K562 (cell line): ENCODE measurements at regions not wholly inside any gene's neighbourhood (a gene's known extent, or its start where the extent isn't known, plus 50 kb on each side); places are given as distances from the start of the nearest gene placed in this dataset.

Experiments used
- ATAC-seq: fragments of 200-7000 bp; cut with Tn5 transposase; 3 replicates; pipeline ENCODE4 v1.9.1; 2020; ENCODE audit warnings: moderate library complexity
- BruUV-seq: library from RNA; stranded (reverse); fragments of 400-500 nt; replicated peaks from 2 replicates; lab custom pipeline; 2021; lab: Mats Ljungman, UMichigan
- CTCF ChIA-PET: fragments of 300-600 bp; formaldehyde crosslinking; extraction: SDS; loops from one replicate; lab custom pipeline; 2021; ENCODE audit warnings: low intra/inter-chr PET ratio; lab: Yijun Ruan, JAX
- POLR2A ChIA-PET: fragments of 300-600, 350-650 bp; sonication (Branson Sonifier 250); formaldehyde crosslinking; extraction: SDS; loops from one replicate; lab custom pipeline; 2021; ENCODE audit warnings: antibody characterized with exemption, inconsistent platforms; lab: Yijun Ruan, JAX
- DNase-seq, 4 experiments: peaks; one replicate each; pipeline versions ENCODE4 v3.0.0 to v3.0.0-alpha.2; 2011 to 2018; ENCODE audit warnings: low spot score in 3 of 4, mixed read lengths in 3 of 4; ENCODE audit errors: extremely low read depth in 1 of 4
- FAIRE-seq: peaks from 2 replicates; lab custom pipeline; 2011; peaks lifted over from hg19 to GRCh38; lab: Jason Lieb, UNC
- H2AFZ ChIP-seq: 2 replicates; pipeline ENCODE4 v1.6.0; 2011; ENCODE audit warnings: low read depth, low read length, control low read depth, inconsistent platforms
- H3K27ac ChIP-seq: fragments of 200-600 bp; 3 replicates; pipeline ENCODE4 v1.8.0; 2011; ENCODE audit warnings: low read depth, mild to moderate bottlenecking, control low read depth, inconsistent platforms, low read length, moderate library complexity, mixed read lengths; ENCODE audit errors: extremely low read depth
- H3K27me3 ChIP-seq, 2 experiments: fragments of 300-600 bp in 1 of 2; 2 replicates in 1 of 2; 3 replicates in 1 of 2; pipeline versions ENCODE4 v1.6.0 to v1.8.0; 2011; ENCODE audit warnings: inconsistent platforms in 2 of 2, low read length in 2 of 2, mild to moderate bottlenecking in 1 of 2, mixed read lengths in 1 of 2, moderate library complexity in 1 of 2; ENCODE audit not compliant: control insufficient read depth in 2 of 2, insufficient read depth in 2 of 2
- H3K36me3 ChIP-seq: fragments of 300-600 bp; 3 replicates; pipeline ENCODE4 v1.8.0; 2011; ENCODE audit warnings: mild to moderate bottlenecking, low read length, inconsistent platforms; ENCODE audit not compliant: control insufficient read depth, insufficient read depth
- H3K4me1 ChIP-seq, 2 experiments: fragments of 200-600 bp in 1 of 2; replicated peaks in 1 of 2; 2 replicates in 1 of 2; 3 replicates in 1 of 2; pipeline versions ENCODE4 v1.5.1 to v1.8.0; 2011; ENCODE audit warnings: inconsistent platforms in 2 of 2, low read length in 2 of 2, mild to moderate bottlenecking in 1 of 2, mixed read lengths in 1 of 2, moderate library complexity in 1 of 2; ENCODE audit not compliant: control insufficient read depth in 2 of 2, insufficient read depth in 2 of 2
- H3K4me2 ChIP-seq: 2 replicates; pipeline ENCODE4 v1.6.1; 2011; ENCODE audit warnings: low read length, control low read depth, inconsistent platforms, mixed read lengths; ENCODE audit not compliant: insufficient read depth
- H3K4me3 ChIP-seq: fragments of 200-600 bp; sonication (generic), shearing (Covaris generic); 2 replicates; pipeline ENCODE4 v1.5.1; 2016; ENCODE audit warnings: control low read depth, inconsistent platforms
- H3K79me2 ChIP-seq: fragments of 200-600 bp; 3 replicates; pipeline ENCODE4 v1.8.0; 2011; ENCODE audit warnings: low read length, inconsistent platforms; ENCODE audit not compliant: control insufficient read depth, insufficient read depth
- H3K9ac ChIP-seq, 2 experiments: 2 replicates each; pipeline versions ENCODE4 v1.6.0 to v1.6.1; 2011; ENCODE audit warnings: low read depth in 2 of 2, low read length in 2 of 2, control low read depth in 1 of 2, inconsistent platforms in 1 of 2, mild to moderate bottlenecking in 1 of 2, mixed read lengths in 1 of 2; ENCODE audit not compliant: insufficient read depth in 1 of 2
- H3K9me1 ChIP-seq: one replicate; pipeline ENCODE4 v1.6.0; 2011; ENCODE audit warnings: inconsistent platforms, mild to moderate bottlenecking, low read length, moderate library complexity; ENCODE audit not compliant: control insufficient read depth, insufficient read depth
- H3K9me3 ChIP-seq: replicated peaks from 2 replicates; pipeline ENCODE4 v1.5.1; 2011; ENCODE audit warnings: low read depth, low read length, inconsistent platforms; ENCODE audit not compliant: control insufficient read depth, insufficient read depth
- H4K20me1 ChIP-seq: replicated peaks from 2 replicates; pipeline ENCODE4 v1.6.1; 2011; ENCODE audit warnings: low read length, inconsistent platforms, mixed read lengths; ENCODE audit not compliant: control insufficient read depth, insufficient read depth
- OTX1 ChIP-seq: fragments of 450-650 bp; formaldehyde crosslinking; IDR thresholded peaks from 2 replicates; pipeline ENCODE4 v1.4.0; 2022; ENCODE audit warnings: mild to moderate bottlenecking
- in situ Hi-C: fragments of 300-500 bp; cut with MboI; formaldehyde crosslinking; loops from 4 replicates; pipeline ENCODE4 v1.15.0; 2018; ENCODE audit warnings: inconsistent platforms, mixed read lengths
- intact Hi-C: fragments of 100-400 bp; cut with micrococcal nuclease; formaldehyde crosslinking; loops from 2 replicates; pipeline ENCODE4 v1.14.2; 2022
- TF ChIP-seq, protein P1 (sequence below): fragments of 250-450 bp; sonication (Bioruptor Pico); IDR thresholded peaks from 2 replicates; pipeline ENCODE4 v1.8.0; 2022; ENCODE audit warnings: moderate library complexity, mild to moderate bottlenecking, inconsistent platforms
- TF ChIP-seq, protein P2 (sequence below): fragments of 450-650 bp; IDR thresholded peaks from 2 replicates; pipeline ENCODE4 v1.6.1; 2016
- TF ChIP-seq, protein P3 (sequence below): fragments of 450-650 bp; IDR thresholded peaks from 2 replicates; pipeline ENCODE4 v1.6.1; 2016; ENCODE audit warnings: low read depth, mild to moderate bottlenecking, moderate library complexity

DNA sequence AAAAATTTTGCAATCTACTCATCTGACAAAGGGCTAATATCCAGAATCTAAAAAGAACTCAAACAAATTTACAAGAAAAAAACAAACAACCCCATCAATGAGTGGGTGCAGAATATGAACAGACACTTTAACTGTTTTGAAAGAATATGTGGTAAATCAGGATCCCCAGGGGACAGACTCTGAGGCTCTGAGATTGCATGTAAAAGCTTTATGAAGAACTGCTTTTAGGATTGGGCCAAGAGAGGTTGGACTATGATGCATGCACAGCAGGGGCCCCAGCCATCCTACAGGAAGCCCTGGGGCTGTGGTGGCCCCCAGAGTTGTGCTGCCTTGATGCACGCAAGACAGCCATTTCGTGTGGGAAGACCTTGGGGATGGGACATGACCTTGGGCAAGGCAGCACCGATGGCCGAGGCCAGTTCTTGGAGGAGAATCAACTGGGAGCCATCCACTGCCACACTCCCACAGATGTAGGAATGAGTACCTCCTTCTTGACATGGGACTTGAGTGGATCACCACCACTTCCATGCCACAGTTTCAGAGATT is 298.1 kb upstream of the THBS1 start (continued):
- TF ChIP-seq, protein P1, sequence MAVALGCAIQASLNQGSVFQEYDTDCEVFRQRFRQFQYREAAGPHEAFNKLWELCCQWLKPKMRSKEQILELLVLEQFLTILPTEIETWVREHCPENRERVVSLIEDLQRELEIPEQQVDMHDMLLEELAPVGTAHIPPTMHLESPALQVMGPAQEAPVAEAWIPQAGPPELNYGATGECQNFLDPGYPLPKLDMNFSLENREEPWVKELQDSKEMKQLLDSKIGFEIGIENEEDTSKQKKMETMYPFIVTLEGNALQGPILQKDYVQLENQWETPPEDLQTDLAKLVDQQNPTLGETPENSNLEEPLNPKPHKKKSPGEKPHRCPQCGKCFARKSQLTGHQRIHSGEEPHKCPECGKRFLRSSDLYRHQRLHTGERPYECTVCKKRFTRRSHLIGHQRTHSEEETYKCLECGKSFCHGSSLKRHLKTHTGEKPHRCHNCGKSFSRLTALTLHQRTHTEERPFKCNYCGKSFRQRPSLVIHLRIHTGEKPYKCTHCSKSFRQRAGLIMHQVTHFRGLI (CRISPR knock-in tag) = no peak
- TF ChIP-seq, protein P2, sequence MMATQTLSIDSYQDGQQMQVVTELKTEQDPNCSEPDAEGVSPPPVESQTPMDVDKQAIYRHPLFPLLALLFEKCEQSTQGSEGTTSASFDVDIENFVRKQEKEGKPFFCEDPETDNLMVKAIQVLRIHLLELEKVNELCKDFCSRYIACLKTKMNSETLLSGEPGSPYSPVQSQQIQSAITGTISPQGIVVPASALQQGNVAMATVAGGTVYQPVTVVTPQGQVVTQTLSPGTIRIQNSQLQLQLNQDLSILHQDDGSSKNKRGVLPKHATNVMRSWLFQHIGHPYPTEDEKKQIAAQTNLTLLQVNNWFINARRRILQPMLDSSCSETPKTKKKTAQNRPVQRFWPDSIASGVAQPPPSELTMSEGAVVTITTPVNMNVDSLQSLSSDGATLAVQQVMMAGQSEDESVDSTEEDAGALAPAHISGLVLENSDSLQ = no peak
- TF ChIP-seq, protein P3, sequence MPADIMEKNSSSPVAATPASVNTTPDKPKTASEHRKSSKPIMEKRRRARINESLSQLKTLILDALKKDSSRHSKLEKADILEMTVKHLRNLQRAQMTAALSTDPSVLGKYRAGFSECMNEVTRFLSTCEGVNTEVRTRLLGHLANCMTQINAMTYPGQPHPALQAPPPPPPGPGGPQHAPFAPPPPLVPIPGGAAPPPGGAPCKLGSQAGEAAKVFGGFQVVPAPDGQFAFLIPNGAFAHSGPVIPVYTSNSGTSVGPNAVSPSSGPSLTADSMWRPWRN = no peak

DNA sequence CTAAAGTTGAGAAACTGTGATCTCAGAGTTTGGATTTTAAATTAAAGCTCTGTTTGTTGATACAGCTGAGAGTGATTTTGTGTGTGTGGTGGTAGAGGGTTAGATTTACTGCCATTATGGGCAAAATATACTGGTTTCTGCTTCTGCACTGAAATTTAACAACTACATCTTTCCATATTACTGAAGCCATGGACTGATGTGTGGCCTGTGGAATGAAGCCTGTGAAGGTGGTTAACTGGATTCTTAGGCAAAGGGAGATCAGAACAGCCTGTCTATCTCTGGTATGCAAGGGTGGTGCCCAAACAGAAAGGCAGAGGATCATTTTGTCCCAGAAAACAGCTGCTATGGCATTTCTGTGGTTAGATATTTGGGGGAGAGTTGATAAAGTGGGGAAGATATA is 297.3 kb upstream of the THBS1 start:
- FAIRE-seq (no peak), DNase-seq (no peak), ATAC-seq (no peak)
- Histone ChIP-seq H3K27me3 (no peaks in the 10 kb centered on the region; a peak in 1 of 5 replicates), H4K20me1 (no peaks in the 10 kb centered on the region), H3K79me2 (no peaks in the 10 kb centered on the region), H2AFZ (no peak overlapping the region), H3K9ac (no peak overlapping the region), H3K4me3 (no peak overlapping the region), H3K4me2 (no peak overlapping the region), H3K27ac (no peak overlapping the region), H3K9me3 (no peaks in the 10 kb centered on the region), H3K9me1 (no peaks in the 10 kb centered on the region), H3K4me1 (no peaks in the 10 kb centered on the region), H3K36me3 (no peaks in the 10 kb centered on the region)
- no TSS peak for BruUV-seq
- CTCF ChIA-PET = no interaction called here
- intact Hi-C loops = no loop called here
- no peak for TF ChIP-seq OTX1 (CRISPR knock-in tag)
- TF ChIP-seq, protein P2 = no peak
- POLR2A ChIA-PET = no interaction called here
- in situ Hi-C loops = no loop called here
